Keratinocyte (primary cell): ENCODE measurements at regions not wholly inside any gene's neighbourhood (a gene's known extent, or its start where the extent isn't known, plus 50 kb on each side); places are given as distances from the start of the nearest gene placed in this dataset.

Source experiments
- EZH2 ChIP-seq: IDR thresholded peaks from one replicate; pipeline ENCODE4 v1.6.1; 2012; ENCODE audit warnings: inconsistent platforms, mild to moderate bottlenecking, low read length, moderate library complexity
- TF ChIP-seq, protein P1 (sequence below), 3 experiments: IDR thresholded peaks in 1 of 3; conservative IDR thresholded peaks in 1 of 3; optimal IDR thresholded peaks in 1 of 3; 2 replicates in 2 of 3; 3 replicates in 1 of 3; pipeline versions ENCODE3 to v1.5.1; 2011; ENCODE audit warnings: low read length in 3 of 3, mild to moderate bottlenecking in 3 of 3, moderate library complexity in 2 of 3, control low read depth in 1 of 3, inconsistent platforms in 1 of 3; ENCODE audit not compliant: insufficient read depth in 2 of 3; ENCODE audit errors: extremely low read depth in 1 of 3

DNA sequence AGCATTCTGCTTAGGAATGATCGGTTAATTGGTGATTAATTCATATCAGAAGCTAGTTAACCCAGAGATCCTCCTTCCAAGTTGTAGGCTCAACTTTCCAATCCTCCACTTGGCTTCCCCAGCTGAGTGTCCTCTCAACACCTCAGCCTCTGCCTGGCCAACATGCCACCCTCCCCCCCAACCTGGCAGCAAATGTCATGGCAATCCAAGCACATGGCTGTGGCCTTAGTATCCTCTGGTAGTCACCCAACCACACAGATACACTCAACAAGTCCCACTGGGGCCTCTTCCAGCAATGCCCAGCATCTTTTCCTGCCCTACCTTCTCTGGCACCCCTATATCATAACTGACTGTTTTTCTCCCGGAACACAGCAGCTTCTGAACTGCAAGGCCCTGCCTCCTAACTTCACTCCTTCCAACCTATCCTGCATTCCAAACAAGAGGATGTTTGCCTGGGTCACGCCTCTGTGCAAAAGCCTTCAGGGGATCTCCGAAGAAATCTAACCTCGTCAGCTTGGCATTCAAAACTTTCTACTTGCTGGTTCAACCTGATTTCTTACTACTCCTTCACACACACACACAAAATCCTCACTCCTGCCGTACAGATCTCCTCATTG lies 195.0 kb downstream of the CYP26B1 start:
- TF ChIP-seq, protein P1, sequence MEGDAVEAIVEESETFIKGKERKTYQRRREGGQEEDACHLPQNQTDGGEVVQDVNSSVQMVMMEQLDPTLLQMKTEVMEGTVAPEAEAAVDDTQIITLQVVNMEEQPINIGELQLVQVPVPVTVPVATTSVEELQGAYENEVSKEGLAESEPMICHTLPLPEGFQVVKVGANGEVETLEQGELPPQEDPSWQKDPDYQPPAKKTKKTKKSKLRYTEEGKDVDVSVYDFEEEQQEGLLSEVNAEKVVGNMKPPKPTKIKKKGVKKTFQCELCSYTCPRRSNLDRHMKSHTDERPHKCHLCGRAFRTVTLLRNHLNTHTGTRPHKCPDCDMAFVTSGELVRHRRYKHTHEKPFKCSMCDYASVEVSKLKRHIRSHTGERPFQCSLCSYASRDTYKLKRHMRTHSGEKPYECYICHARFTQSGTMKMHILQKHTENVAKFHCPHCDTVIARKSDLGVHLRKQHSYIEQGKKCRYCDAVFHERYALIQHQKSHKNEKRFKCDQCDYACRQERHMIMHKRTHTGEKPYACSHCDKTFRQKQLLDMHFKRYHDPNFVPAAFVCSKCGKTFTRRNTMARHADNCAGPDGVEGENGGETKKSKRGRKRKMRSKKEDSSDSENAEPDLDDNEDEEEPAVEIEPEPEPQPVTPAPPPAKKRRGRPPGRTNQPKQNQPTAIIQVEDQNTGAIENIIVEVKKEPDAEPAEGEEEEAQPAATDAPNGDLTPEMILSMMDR (optimal IDR thresholded peaks at IDR 0.05 in 1 of 3, IDR thresholded peaks at IDR 0.05 in 1 of 3, conservative IDR thresholded peaks at IDR 0.05 in 1 of 3; ENCODE audit: extremely low read depth in 1 of 3, insufficient read depth in 2 of 3, low read length in 3 of 3) = no peak
- no peak for TF ChIP-seq EZH2
